ENCODE measurements at regions not wholly inside any gene's neighbourhood (a gene's known extent, or its start where the extent isn't known, plus 50 kb on each side); places are given as distances from the start of the nearest gene placed in this dataset.

- Histone ChIP-seq H3K27me3 (ENCODE audit: control insufficient read depth in 2 of 2, insufficient read depth in 2 of 2, low read length in 2 of 2) (no peaks in the 10 kb centered on the region), H3K9me3 (ENCODE audit: control insufficient read depth in 2 of 2, low read length in 2 of 2) (no peaks in the 10 kb centered on the region), H3K4me3 (ENCODE audit: low read length in 2 of 2) (no peak overlapping the region), H3K27ac (ENCODE audit: low read depth in 2 of 2, low read length in 2 of 2) (no peak overlapping the region), H3K36me3 (ENCODE audit: control insufficient read depth in 2 of 2, insufficient read depth in 2 of 2, low read length in 2 of 2) (no peaks in the 10 kb centered on the region), H3K9ac (ENCODE audit: low read depth in 1 of 2, low read length in 2 of 2) (no peak overlapping the region), H3K4me1 (ENCODE audit: control insufficient read depth in 2 of 2, insufficient read depth in 2 of 2, low read length in 2 of 2) (no peaks in the 10 kb centered on the region)
Measured at GRCh38 chr4:81850701-81851100, 379.0 kb upstream of the RASGEF1B start.

- no peaks in the 10 kb centered on the region for H3K4me1 ChIP-seq (ENCODE audit: control insufficient read depth in 2 of 2, insufficient read depth in 2 of 2, low read length in 2 of 2)
- H3K27me3 ChIP-seq (ENCODE audit: control insufficient read depth in 2 of 2, insufficient read depth in 2 of 2, low read length in 2 of 2) = no peaks in the 10 kb centered on the region
- no peak overlapping the region for H3K27ac ChIP-seq (ENCODE audit: low read depth in 2 of 2, low read length in 2 of 2)
- no peaks in the 10 kb centered on the region for H3K9me3 ChIP-seq (ENCODE audit: control insufficient read depth in 2 of 2, low read length in 2 of 2)
- H3K36me3 ChIP-seq (ENCODE audit: control insufficient read depth in 2 of 2, insufficient read depth in 2 of 2, low read length in 2 of 2) = no peaks in the 10 kb centered on the region
- no peak overlapping the region for H3K9ac ChIP-seq (ENCODE audit: low read depth in 1 of 2, low read length in 2 of 2)
- H3K4me3 ChIP-seq (ENCODE audit: low read length in 2 of 2) = no peak overlapping the region
Measured at GRCh38 chr4:81845761-81846160, 374.1 kb upstream of the RASGEF1B start.

- Histone ChIP-seq H3K27me3 (ENCODE audit: control insufficient read depth in 2 of 2, insufficient read depth in 2 of 2, low read length in 2 of 2) (no peaks in the 10 kb centered on the region), H3K4me3 (ENCODE audit: low read length in 2 of 2) (no peak overlapping the region), H3K9ac (ENCODE audit: low read depth in 1 of 2, low read length in 2 of 2) (no peak overlapping the region), H3K27ac (ENCODE audit: low read depth in 2 of 2, low read length in 2 of 2) (no peak overlapping the region), H3K9me3 (ENCODE audit: control insufficient read depth in 2 of 2, low read length in 2 of 2) (no peaks in the 10 kb centered on the region), H3K4me1 (ENCODE audit: control insufficient read depth in 2 of 2, insufficient read depth in 2 of 2, low read length in 2 of 2) (no peaks in the 10 kb centered on the region), H3K36me3 (ENCODE audit: control insufficient read depth in 2 of 2, insufficient read depth in 2 of 2, low read length in 2 of 2) (no peaks in the 10 kb centered on the region)
Measured at GRCh38 chr4:81845273-81845672, 373.6 kb upstream of the RASGEF1B start.

GRCh38 chr4:81844717-81845116 lies 373.0 kb upstream of the RASGEF1B start:
- no peaks in the 10 kb centered on the region for H3K36me3 ChIP-seq (ENCODE audit: control insufficient read depth in 2 of 2, insufficient read depth in 2 of 2, low read length in 2 of 2)
- no peaks in the 10 kb centered on the region for H3K9me3 ChIP-seq (ENCODE audit: control insufficient read depth in 2 of 2, low read length in 2 of 2)
- no peak overlapping the region for H3K4me3 ChIP-seq (ENCODE audit: low read length in 2 of 2)
- no peak overlapping the region for H3K9ac ChIP-seq (ENCODE audit: low read depth in 1 of 2, low read length in 2 of 2)
- no peaks in the 10 kb centered on the region for H3K4me1 ChIP-seq (ENCODE audit: control insufficient read depth in 2 of 2, insufficient read depth in 2 of 2, low read length in 2 of 2)
- no peak overlapping the region for H3K27ac ChIP-seq (ENCODE audit: low read depth in 2 of 2, low read length in 2 of 2)
- no peaks in the 10 kb centered on the region for H3K27me3 ChIP-seq (ENCODE audit: control insufficient read depth in 2 of 2, insufficient read depth in 2 of 2, low read length in 2 of 2)

GRCh38 chr4:81839347-81840042 lies 367.8 kb upstream of the RASGEF1B start:
- no peaks in the 10 kb centered on the region for H3K9me3 ChIP-seq (ENCODE audit: control insufficient read depth in 2 of 2, low read length in 2 of 2)
- no peaks in the 10 kb centered on the region for H3K36me3 ChIP-seq (ENCODE audit: control insufficient read depth in 2 of 2, insufficient read depth in 2 of 2, low read length in 2 of 2)
- no peaks in the 10 kb centered on the region for H3K4me1 ChIP-seq (ENCODE audit: control insufficient read depth in 2 of 2, insufficient read depth in 2 of 2, low read length in 2 of 2)
- H3K4me3 ChIP-seq (ENCODE audit: low read length in 2 of 2) = no peak overlapping the region
- H3K9ac ChIP-seq (ENCODE audit: low read depth in 1 of 2, low read length in 2 of 2) = no peak overlapping the region
- no peak overlapping the region for H3K27ac ChIP-seq (ENCODE audit: low read depth in 2 of 2, low read length in 2 of 2)
- H3K27me3 ChIP-seq (ENCODE audit: control insufficient read depth in 2 of 2, insufficient read depth in 2 of 2, low read length in 2 of 2) = no peaks in the 10 kb centered on the region

- Histone ChIP-seq H3K36me3 (ENCODE audit: control insufficient read depth in 2 of 2, insufficient read depth in 2 of 2, low read length in 2 of 2) (no peaks in the 10 kb centered on the region), H3K4me1 (ENCODE audit: control insufficient read depth in 2 of 2, insufficient read depth in 2 of 2, low read length in 2 of 2) (no peaks in the 10 kb centered on the region), H3K27ac (ENCODE audit: low read depth in 2 of 2, low read length in 2 of 2) (no peak overlapping the region), H3K9ac (ENCODE audit: low read depth in 1 of 2, low read length in 2 of 2) (no peak overlapping the region), H3K9me3 (ENCODE audit: control insufficient read depth in 2 of 2, low read length in 2 of 2) (no peaks in the 10 kb centered on the region), H3K4me3 (ENCODE audit: low read length in 2 of 2) (no peak overlapping the region), H3K27me3 (ENCODE audit: control insufficient read depth in 2 of 2, insufficient read depth in 2 of 2, low read length in 2 of 2) (no peaks in the 10 kb centered on the region)
Measured at GRCh38 chr4:81838586-81838985, 366.9 kb upstream of the RASGEF1B start.

- no peak overlapping the region for H3K9ac ChIP-seq (ENCODE audit: low read depth in 1 of 2, low read length in 2 of 2)
- H3K27me3 ChIP-seq (ENCODE audit: control insufficient read depth in 2 of 2, insufficient read depth in 2 of 2, low read length in 2 of 2) = no peaks in the 10 kb centered on the region
- H3K4me3 ChIP-seq (ENCODE audit: low read length in 2 of 2) = no peak overlapping the region
Measured at GRCh38 chr4:81836716-81837115, 365.0 kb upstream of the RASGEF1B start.

GRCh38 chr4:81833576-81833975 lies 361.9 kb upstream of the RASGEF1B start:
- Histone ChIP-seq H3K9ac (ENCODE audit: low read depth in 1 of 2, low read length in 2 of 2) (no peak overlapping the region), H3K4me3 (ENCODE audit: low read length in 2 of 2) (no peak overlapping the region), H3K4me1 (ENCODE audit: control insufficient read depth in 2 of 2, insufficient read depth in 2 of 2, low read length in 2 of 2) (no peaks in the 10 kb centered on the region), H3K36me3 (ENCODE audit: control insufficient read depth in 2 of 2, insufficient read depth in 2 of 2, low read length in 2 of 2) (no peaks in the 10 kb centered on the region), H3K27me3 (ENCODE audit: control insufficient read depth in 2 of 2, insufficient read depth in 2 of 2, low read length in 2 of 2) (no peaks in the 10 kb centered on the region), H3K27ac (ENCODE audit: low read depth in 2 of 2, low read length in 2 of 2) (no peak overlapping the region), H3K9me3 (ENCODE audit: control insufficient read depth in 2 of 2, low read length in 2 of 2) (no peaks in the 10 kb centered on the region)

More at GRCh38 chr4:81836716-81837115, 365.0 kb upstream of the RASGEF1B start:
- H3K27ac ChIP-seq (ENCODE audit: low read depth in 2 of 2, low read length in 2 of 2) = no peak overlapping the region
- H3K9me3 ChIP-seq (ENCODE audit: control insufficient read depth in 2 of 2, low read length in 2 of 2) = no peaks in the 10 kb centered on the region
- H3K4me1 ChIP-seq (ENCODE audit: control insufficient read depth in 2 of 2, insufficient read depth in 2 of 2, low read length in 2 of 2) = no peaks in the 10 kb centered on the region
- H3K36me3 ChIP-seq (ENCODE audit: control insufficient read depth in 2 of 2, insufficient read depth in 2 of 2, low read length in 2 of 2) = no peaks in the 10 kb centered on the region

- no peaks in the 10 kb centered on the region for H3K36me3 ChIP-seq (ENCODE audit: control insufficient read depth in 2 of 2, insufficient read depth in 2 of 2, low read length in 2 of 2)
- H3K27me3 ChIP-seq (ENCODE audit: control insufficient read depth in 2 of 2, insufficient read depth in 2 of 2, low read length in 2 of 2) = no peaks in the 10 kb centered on the region
- H3K27ac ChIP-seq (ENCODE audit: low read depth in 2 of 2, low read length in 2 of 2) = no peak overlapping the region
- no peak overlapping the region for H3K9ac ChIP-seq (ENCODE audit: low read depth in 1 of 2, low read length in 2 of 2)
- H3K4me3 ChIP-seq (ENCODE audit: low read length in 2 of 2) = no peak overlapping the region
- no peaks in the 10 kb centered on the region for H3K9me3 ChIP-seq (ENCODE audit: control insufficient read depth in 2 of 2, low read length in 2 of 2)
- H3K4me1 ChIP-seq (ENCODE audit: control insufficient read depth in 2 of 2, insufficient read depth in 2 of 2, low read length in 2 of 2) = no peaks in the 10 kb centered on the region
Measured at GRCh38 chr4:81828991-81829390, 357.3 kb upstream of the RASGEF1B start.

- no peak overlapping the region for H3K9ac ChIP-seq (ENCODE audit: low read depth in 1 of 2, low read length in 2 of 2)
- H3K27me3 ChIP-seq (ENCODE audit: control insufficient read depth in 2 of 2, insufficient read depth in 2 of 2, low read length in 2 of 2) = no peaks in the 10 kb centered on the region
- no peaks in the 10 kb centered on the region for H3K4me1 ChIP-seq (ENCODE audit: control insufficient read depth in 2 of 2, insufficient read depth in 2 of 2, low read length in 2 of 2)
- H3K27ac ChIP-seq (ENCODE audit: low read depth in 2 of 2, low read length in 2 of 2) = no peak overlapping the region
- no peaks in the 10 kb centered on the region for H3K9me3 ChIP-seq (ENCODE audit: control insufficient read depth in 2 of 2, low read length in 2 of 2)
- H3K4me3 ChIP-seq (ENCODE audit: low read length in 2 of 2) = no peak overlapping the region
- H3K36me3 ChIP-seq (ENCODE audit: control insufficient read depth in 2 of 2, insufficient read depth in 2 of 2, low read length in 2 of 2) = no peaks in the 10 kb centered on the region
Measured at GRCh38 chr4:81827577-81828202, 356.0 kb upstream of the RASGEF1B start.

All from mucosa of rectum (tissue), 2 donors.